ENCODE measurements at regions not wholly inside any gene's neighbourhood (a gene's known extent, or its start where the extent isn't known, plus 50 kb on each side); places are given as distances from the start of the nearest gene placed in this dataset.

GRCh38 chr3:18494251-18494650 is 69.1 kb upstream of the SATB1 start:
- H3K4me1 ChIP-seq (ENCODE audit: insufficient read depth, low read length, severe bottlenecking), result peaks cover 40% of the 10 kb centered on the region
- TF ChIP-seq, protein P1, sequence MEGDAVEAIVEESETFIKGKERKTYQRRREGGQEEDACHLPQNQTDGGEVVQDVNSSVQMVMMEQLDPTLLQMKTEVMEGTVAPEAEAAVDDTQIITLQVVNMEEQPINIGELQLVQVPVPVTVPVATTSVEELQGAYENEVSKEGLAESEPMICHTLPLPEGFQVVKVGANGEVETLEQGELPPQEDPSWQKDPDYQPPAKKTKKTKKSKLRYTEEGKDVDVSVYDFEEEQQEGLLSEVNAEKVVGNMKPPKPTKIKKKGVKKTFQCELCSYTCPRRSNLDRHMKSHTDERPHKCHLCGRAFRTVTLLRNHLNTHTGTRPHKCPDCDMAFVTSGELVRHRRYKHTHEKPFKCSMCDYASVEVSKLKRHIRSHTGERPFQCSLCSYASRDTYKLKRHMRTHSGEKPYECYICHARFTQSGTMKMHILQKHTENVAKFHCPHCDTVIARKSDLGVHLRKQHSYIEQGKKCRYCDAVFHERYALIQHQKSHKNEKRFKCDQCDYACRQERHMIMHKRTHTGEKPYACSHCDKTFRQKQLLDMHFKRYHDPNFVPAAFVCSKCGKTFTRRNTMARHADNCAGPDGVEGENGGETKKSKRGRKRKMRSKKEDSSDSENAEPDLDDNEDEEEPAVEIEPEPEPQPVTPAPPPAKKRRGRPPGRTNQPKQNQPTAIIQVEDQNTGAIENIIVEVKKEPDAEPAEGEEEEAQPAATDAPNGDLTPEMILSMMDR (IDR thresholded peaks at IDR 0.05; ENCODE audit: low read length), result no peak
- no peak for TF ChIP-seq EZH2 (IDR thresholded peaks at IDR 0.05; ENCODE audit: borderline replicate concordance, low read length)
- H3K36me3 ChIP-seq (ENCODE audit: insufficient read depth, low read length), result no peaks in the 10 kb centered on the region

DNA sequence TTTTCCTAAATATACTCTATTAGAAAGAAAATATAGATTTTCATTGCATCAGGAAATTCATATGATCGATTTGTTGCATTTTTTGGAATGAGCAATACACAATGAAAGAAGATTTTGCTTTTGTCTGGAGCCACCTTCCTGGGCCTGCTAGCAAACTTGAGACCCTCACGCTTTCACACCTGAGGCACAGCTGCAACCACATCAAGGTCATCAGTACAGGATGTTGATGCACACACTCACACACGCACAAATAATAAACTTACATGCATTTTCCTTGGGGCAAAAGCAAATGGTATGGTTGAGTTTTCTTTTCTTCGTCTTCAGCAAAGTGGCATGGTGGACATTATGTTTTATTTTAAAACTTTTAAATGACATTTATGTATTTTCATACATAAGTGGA is 64.8 kb upstream of the SATB1 start:
- no peak overlapping the region for H3K4me3 ChIP-seq (ENCODE audit: low read depth, low read length, poor library complexity, severe bottlenecking)
- peak overlapping the region; percentile 64 for H3K27ac ChIP-seq (ENCODE audit: low read depth, low read length, poor library complexity, severe bottlenecking)
- no peaks in the 10 kb centered on the region for H3K9me3 ChIP-seq (ENCODE audit: low read length)
- no peaks in the 10 kb centered on the region for H4K20me1 ChIP-seq (ENCODE audit: insufficient read depth, low read length)
- no peaks in the 10 kb centered on the region for H3K36me3 ChIP-seq (ENCODE audit: insufficient read depth, low read length)
- H3K9ac ChIP-seq (ENCODE audit: low read length), result no peak overlapping the region
- TF ChIP-seq, protein P1 (IDR thresholded peaks at IDR 0.05; ENCODE audit: low read length), result no peak
- no peak for TF ChIP-seq EZH2 (IDR thresholded peaks at IDR 0.05; ENCODE audit: borderline replicate concordance, low read length)
- no peaks in the 10 kb centered on the region for H3K9me2 ChIP-seq (ENCODE audit: low read depth, low read length)
- H2AFZ ChIP-seq (ENCODE audit: low read length), result no peak overlapping the region
- no peaks in the 10 kb centered on the region for H3K27me3 ChIP-seq (ENCODE audit: insufficient read depth, low read length)
- peaks cover 35% of the 10 kb centered on the region for H3K4me1 ChIP-seq (ENCODE audit: insufficient read depth, low read length, severe bottlenecking)
- peak overlapping the region; percentile 10; the same call in 1 of the 2 replicates for H3K4me2 ChIP-seq (ENCODE audit: low read length)
- H3K79me2 ChIP-seq (ENCODE audit: insufficient read depth, low read length), result no peaks in the 10 kb centered on the region
- no peaks in the 10 kb centered on the region for H3F3A ChIP-seq (ENCODE audit: insufficient read depth, low read length)

More at GRCh38 chr3:18494251-18494650, 69.1 kb upstream of the SATB1 start:
- Histone ChIP-seq H3K79me2 (ENCODE audit: insufficient read depth, low read length) (no peaks in the 10 kb centered on the region), H3K4me3 (ENCODE audit: low read depth, low read length, poor library complexity, severe bottlenecking) (no peak overlapping the region), H3K27ac (ENCODE audit: low read depth, low read length, poor library complexity, severe bottlenecking) (no peak overlapping the region), H3K9ac (ENCODE audit: low read length) (no peak overlapping the region), H3K4me2 (ENCODE audit: low read length) (no peak overlapping the region), H3K27me3 (ENCODE audit: insufficient read depth, low read length) (no peaks in the 10 kb centered on the region), H4K20me1 (ENCODE audit: insufficient read depth, low read length) (no peaks in the 10 kb centered on the region), H3F3A (ENCODE audit: insufficient read depth, low read length) (no peaks in the 10 kb centered on the region), H3K9me3 (ENCODE audit: low read length) (no peaks in the 10 kb centered on the region), H2AFZ (ENCODE audit: low read length) (no peak overlapping the region), H3K9me2 (ENCODE audit: low read depth, low read length) (no peaks in the 10 kb centered on the region)

DNA sequence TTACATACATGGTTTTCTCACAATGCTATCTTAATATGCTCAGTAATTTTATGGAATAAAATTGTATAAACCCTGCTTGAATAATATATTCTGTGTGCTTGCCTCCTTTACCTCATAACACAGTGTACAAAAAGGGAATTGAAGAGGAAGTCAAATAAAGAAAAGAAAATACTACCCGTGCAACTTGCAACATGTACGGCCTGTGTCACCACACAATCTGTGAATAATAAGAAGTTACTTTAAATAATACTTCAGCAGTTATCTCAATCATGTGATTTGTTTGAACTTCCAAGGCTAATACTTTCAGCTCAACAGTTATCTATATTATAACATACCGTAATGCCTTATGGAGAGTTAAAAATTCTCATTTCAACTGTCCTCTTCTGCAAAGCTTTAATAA is 58.1 kb upstream of the SATB1 start:
- no peak for TF ChIP-seq EZH2 (IDR thresholded peaks at IDR 0.05; ENCODE audit: borderline replicate concordance, low read length)
- TF ChIP-seq, protein P1 (IDR thresholded peaks at IDR 0.05; ENCODE audit: low read length), result no peak
- no peaks in the 10 kb centered on the region for H3K27me3 ChIP-seq (ENCODE audit: insufficient read depth, low read length)
- H3K36me3 ChIP-seq (ENCODE audit: insufficient read depth, low read length), result no peaks in the 10 kb centered on the region
- no peak overlapping the region for H3K4me3 ChIP-seq (ENCODE audit: low read depth, low read length, poor library complexity, severe bottlenecking)
- H2AFZ ChIP-seq (ENCODE audit: low read length), result no peak overlapping the region
- H3F3A ChIP-seq (ENCODE audit: insufficient read depth, low read length), result no peaks in the 10 kb centered on the region
- no peak overlapping the region for H3K9ac ChIP-seq (ENCODE audit: low read length)
- no peak overlapping the region for H3K27ac ChIP-seq (ENCODE audit: low read depth, low read length, poor library complexity, severe bottlenecking)
- H3K9me2 ChIP-seq (ENCODE audit: low read depth, low read length), result no peaks in the 10 kb centered on the region
- H3K4me1 ChIP-seq (ENCODE audit: insufficient read depth, low read length, severe bottlenecking), result peaks cover 15% of the 10 kb centered on the region
- no peaks in the 10 kb centered on the region for H4K20me1 ChIP-seq (ENCODE audit: insufficient read depth, low read length)
- H3K4me2 ChIP-seq (ENCODE audit: low read length), result no peak overlapping the region
- H3K9me3 ChIP-seq (ENCODE audit: low read length), result no peaks in the 10 kb centered on the region
- H3K79me2 ChIP-seq (ENCODE audit: insufficient read depth, low read length), result no peaks in the 10 kb centered on the region
